RPMI8226 (cell line): ENCODE measurements at regions not wholly inside any gene's neighbourhood (a gene's known extent, or its start where the extent isn't known, plus 50 kb on each side); places are given as distances from the start of the nearest gene placed in this dataset.
"Not testable (repeated sequence)": the region's sequence is repeated elsewhere in the genome, so short reads cannot be mapped to it uniquely, and the experiment has no call there.

ENCODE experiments used
- DNase-seq: peaks from one replicate; pipeline ENCODE4 v3.0.0-alpha.2; 2015

DNA sequence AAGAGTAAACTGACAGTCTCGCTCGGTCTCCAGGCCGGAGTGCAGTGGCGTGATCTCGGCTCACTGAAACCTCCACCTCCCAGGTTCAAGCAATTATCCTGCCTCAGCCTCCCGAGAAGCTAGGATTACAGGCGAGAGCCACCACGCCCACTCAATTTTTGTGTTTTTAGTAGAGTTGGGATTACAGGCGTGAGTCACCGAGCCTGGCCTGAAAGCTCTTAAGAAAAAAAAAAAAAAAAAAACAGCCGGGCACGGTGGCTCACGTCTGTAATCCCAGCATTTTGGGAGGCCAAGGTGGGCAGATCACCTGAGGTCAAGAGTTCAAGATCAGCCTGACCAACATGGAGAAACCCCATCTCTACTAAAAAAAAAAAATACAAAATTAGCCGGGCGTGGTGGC lies 55.3 kb upstream of the THOC2 start:
- DNase-seq, result not testable (repeated sequence)

DNA sequence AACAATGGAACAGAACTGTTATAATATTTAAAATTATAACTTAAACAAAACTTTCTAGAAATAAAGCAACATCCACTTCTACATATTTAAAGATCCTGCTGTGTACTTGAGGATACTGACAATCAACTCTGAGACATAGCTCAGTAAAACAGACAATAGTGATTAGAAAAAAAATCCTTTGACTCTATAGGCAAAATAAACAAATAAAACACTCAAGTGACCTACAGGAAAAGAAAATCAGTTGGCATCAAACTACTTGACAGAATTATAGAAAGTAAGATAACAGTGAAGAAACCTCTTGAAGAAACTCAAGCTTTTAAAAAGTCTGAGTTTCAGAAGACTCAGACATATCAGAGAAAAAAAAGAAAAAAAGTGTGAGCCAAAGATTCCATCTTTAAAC lies 55.9 kb upstream of the THOC2 start:
- DNase-seq, result no peak

DNA sequence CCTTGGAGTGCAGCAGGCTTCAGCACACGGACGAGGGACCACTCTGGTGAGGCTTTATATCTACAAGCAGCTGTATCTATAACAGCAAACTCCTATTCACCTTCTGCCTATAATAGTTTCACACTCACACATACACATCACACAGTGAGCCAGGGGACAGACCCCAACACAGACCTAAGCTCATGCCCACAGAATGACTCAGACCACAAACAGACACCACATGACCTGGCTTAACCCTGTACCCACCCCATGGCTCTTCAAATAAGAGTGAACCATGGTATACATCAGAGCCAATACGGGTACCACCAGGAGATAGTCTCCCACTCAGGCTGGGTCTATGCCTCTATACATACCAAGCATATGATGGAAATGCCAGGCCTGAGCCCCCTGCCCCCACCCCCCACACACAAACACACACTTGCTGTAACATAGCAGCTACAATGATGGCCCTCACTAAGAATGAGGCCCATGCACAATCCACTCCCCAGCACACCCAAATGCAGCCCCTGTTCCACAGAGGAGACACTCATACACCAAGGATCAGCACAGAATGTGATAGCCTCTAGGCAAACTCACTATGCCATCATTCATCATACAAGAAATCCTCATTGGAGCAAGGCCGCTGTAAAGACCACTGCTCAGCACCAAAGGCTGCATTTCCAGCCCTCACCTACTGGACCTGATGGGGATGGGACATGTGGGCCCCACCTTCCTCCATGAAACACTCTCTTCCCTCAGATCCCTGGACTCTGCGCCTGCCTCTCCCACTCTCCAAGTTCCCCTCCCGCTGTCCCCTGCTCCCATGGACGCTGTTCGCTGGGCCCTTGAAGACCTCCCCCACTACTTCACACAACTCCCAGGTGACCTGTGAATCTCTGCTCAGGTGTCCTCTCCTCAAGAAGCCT lies 62.1 kb upstream of the XIAP start:
- DNase-seq, result no peak

DNA sequence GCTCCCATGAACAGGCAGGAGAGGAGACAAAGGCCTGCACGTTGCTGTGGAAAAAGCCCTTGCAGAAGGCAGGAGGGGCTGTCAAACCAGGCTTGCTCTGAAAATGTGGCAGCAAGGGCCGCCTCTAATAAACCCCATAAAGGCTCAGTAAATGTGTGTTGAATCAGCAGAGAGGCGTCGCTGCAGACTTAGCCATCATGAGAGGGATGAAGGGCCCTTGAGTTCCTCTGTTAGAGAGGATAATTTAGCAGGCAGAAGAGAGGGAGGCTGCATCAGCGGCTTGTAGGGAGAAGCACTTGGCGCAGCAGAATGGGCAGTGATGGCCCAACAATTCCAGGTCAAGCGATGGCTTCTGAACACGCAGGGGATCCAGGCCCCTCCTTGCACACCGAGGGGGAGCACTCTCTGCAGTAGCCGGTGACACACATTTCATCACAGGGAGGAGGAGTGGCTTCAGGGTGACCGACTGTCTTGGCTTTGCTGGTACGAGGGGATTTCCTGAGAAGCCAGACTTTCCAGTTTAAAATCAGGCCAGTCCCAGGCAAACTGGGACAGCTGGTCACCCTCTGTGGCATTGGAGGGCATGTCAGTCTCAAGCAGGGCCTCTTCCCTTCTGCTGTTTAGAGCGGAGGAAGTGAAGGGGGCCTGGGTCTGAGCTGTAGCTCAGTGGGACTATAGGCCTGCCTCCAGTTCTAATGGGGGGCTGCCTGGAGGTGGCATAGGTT lies 61.0 kb upstream of the XIAP start:
- not testable (repeated sequence) for DNase-seq

- DNase-seq, result no peak
Measured at GRCh38 chrX:123801901-123802300, 58.0 kb upstream of the XIAP start.

DNA sequence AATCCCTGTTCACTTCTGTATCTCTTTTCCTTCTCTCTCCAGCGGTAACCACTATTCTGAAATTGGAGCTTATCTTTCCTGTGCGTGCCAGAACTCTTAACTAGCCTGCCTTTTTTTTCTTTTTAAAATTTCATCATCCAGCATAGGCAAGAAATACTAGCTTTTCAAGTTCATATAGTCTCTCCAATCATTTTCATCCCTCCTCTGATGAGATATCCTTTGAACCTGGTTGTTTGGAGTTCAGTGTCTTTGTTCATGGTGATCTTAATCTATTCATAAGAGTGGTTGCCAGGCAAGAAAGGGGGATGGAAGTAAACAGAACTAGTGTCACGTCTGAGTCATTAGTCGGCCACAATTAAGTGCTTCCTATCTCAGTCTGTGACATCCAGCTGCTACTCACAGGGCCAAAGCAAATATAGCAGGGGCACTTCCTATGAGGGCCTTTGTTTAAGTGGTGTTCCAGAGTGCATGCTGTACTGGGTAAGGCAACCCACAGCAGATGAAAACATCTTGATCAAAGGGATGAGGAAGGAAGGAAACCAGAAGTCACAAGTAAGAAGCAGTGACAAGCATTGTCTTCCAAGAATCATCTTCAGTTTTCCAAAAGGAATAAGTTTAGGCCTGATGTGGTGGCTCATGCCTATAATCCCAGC lies 56.4 kb upstream of the XIAP start:
- peak; percentile 8 for DNase-seq

DNA sequence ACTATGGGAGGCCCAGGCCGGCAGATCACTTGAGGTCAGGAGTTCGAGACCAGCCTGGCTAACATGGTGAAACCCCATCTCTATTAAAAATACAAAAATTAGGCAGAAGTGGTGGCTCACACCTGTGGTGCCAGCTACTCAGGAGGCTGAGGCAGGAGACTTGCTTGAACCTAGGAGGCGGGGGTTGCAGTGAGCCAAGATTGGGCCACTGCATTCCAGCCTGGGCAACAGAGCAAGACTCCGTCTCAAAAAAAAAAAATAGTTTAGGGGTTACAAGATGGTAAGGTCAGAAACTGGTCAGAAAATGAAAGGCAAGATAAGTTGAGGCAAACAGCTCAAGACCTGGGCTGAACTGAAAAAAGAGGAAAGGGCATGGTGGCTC lies 55.9 kb upstream of the XIAP start:
- not testable (repeated sequence) for DNase-seq

DNA sequence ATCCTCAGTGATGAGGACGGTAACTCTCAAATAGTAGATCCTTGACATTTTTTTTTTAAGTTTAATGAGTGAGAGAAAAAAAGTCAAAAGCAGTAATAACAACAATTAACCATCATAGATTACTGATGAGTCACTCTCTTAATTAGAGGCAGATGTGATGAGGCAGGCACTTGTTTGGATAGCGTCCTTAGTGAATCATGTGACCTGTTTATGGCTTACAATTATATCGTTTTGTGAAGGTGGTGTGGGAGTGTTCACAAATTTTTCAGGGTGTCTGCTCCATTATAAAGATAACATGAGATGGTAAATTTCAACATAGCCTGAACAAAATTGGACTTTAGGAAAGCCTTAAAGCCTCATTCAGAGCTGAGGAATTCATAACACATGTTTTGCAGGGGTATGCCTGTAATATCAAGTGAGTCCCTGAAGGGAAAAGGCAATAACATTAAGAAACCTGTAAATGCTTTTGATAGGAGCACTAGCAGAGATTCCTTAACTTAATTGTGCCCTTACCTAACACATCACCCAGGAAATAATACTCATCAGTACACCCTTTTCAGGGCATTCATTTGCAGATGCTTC lies 51.9 kb upstream of the XIAP start:
- no peak for DNase-seq

- no peak for DNase-seq
Measured at GRCh38 chrX:123809854-123810375, 49.9 kb upstream of the XIAP start.
